Endothelial cell of umbilical vein (primary cell): ENCODE measurements at regions not wholly inside any gene's neighbourhood (a gene's known extent, or its start where the extent isn't known, plus 50 kb on each side); places are given as distances from the start of the nearest gene placed in this dataset.

Source experiments
- CTCF ChIP-seq, 2 donors: IDR thresholded peaks; 1 replicate in 1 of 2; 2 replicates in 1 of 2; pipeline ENCODE4 v1.5.1; 2011; ENCODE audit warnings: low read length in 2 of 2, mild to moderate bottlenecking in 2 of 2, moderate library complexity in 2 of 2, control low read depth in 1 of 2, inconsistent platforms in 1 of 2, low read depth in 1 of 2; ENCODE audit not compliant: insufficient read depth in 1 of 2; ENCODE audit errors: extremely low read depth in 1 of 2
- EZH2 ChIP-seq: IDR thresholded peaks from 2 replicates; pipeline ENCODE4 v1.6.1; 2012; ENCODE audit warnings: borderline replicate concordance, low read depth, mild to moderate bottlenecking, moderate library complexity, low read length, inconsistent platforms; ENCODE audit not compliant: severe bottlenecking
- GATA2 ChIP-seq: IDR thresholded peaks from 2 replicates; pipeline ENCODE4 v1.7.0; 2011; ENCODE audit warnings: low read depth, mild to moderate bottlenecking, moderate library complexity, mixed read lengths, low read length; ENCODE audit not compliant: insufficient read length, insufficient read depth
- JUN ChIP-seq: IDR thresholded peaks from 2 replicates; pipeline ENCODE4 v1.6.1; 2011; ENCODE audit warnings: borderline replicate concordance, low read depth; ENCODE audit not compliant: insufficient read length, insufficient read depth
- MAX ChIP-seq: IDR thresholded peaks from 2 replicates; pipeline ENCODE4 v1.6.1; 2011; ENCODE audit not compliant: insufficient read depth, insufficient read length
- MYC ChIP-seq: IDR thresholded peaks from one replicate; pipeline ENCODE4 v1.6.1; 2011; ENCODE audit warnings: mild to moderate bottlenecking, low read depth, low read length
- POLR2A ChIP-seq: IDR thresholded peaks from 2 replicates; pipeline ENCODE4 v1.6.1; 2012; ENCODE audit warnings: low read depth, mild to moderate bottlenecking, control low read depth, low read length
- POLR2AphosphoS5 ChIP-seq: IDR thresholded peaks from 2 replicates; pipeline ENCODE4 v1.6.1; 2012; ENCODE audit warnings: low read depth, mild to moderate bottlenecking, control low read depth, low read length, moderate library complexity; ENCODE audit not compliant: insufficient read depth

- TF ChIP-seq CTCF (IDR thresholded peaks at IDR 0.05; ENCODE audit: extremely low read depth in 1 of 2, insufficient read depth in 1 of 2, low read depth in 1 of 2, low read length in 2 of 2) (no peak), EZH2 (no peak), POLR2AphosphoS5 (no peak), POLR2A (no peak), GATA2 (no peak), MYC (no peak), MAX (no peak), JUN (no peak)
Measured at GRCh38 chr3:64291956-64292355, 66.7 kb upstream of the PRICKLE2 start.
